ENCODE measurements at regions not wholly inside any gene's neighbourhood (a gene's known extent, or its start where the extent isn't known, plus 50 kb on each side); places are given as distances from the start of the nearest gene placed in this dataset.

DNA sequence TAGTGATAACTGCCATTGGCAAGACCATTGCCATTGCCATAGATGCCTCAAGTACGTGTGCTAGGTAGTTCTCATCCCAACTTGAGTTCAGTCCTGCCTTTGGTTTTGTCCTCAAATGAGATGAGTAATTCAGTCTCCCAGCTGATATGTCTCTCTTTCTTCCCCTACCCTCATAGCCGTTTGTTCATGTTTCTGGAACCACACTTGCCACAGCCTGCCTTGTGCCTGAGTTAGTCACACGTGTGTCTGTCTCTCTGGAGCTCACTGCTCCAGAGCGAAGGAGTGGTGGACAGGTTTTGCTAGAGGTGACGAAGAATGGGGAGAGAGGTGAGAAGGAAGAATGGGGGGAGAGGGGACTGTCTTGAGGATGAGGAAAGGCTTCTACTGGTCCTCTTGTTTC is 88.0 kb upstream of the IGF1R start:
- TF ChIP-seq, protein P1, sequence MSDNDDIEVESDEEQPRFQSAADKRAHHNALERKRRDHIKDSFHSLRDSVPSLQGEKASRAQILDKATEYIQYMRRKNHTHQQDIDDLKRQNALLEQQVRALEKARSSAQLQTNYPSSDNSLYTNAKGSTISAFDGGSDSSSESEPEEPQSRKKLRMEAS (CRISPR knock-in tag; IDR thresholded peaks at IDR 0.05), result no peak
- TF ChIP-seq, protein P2, sequence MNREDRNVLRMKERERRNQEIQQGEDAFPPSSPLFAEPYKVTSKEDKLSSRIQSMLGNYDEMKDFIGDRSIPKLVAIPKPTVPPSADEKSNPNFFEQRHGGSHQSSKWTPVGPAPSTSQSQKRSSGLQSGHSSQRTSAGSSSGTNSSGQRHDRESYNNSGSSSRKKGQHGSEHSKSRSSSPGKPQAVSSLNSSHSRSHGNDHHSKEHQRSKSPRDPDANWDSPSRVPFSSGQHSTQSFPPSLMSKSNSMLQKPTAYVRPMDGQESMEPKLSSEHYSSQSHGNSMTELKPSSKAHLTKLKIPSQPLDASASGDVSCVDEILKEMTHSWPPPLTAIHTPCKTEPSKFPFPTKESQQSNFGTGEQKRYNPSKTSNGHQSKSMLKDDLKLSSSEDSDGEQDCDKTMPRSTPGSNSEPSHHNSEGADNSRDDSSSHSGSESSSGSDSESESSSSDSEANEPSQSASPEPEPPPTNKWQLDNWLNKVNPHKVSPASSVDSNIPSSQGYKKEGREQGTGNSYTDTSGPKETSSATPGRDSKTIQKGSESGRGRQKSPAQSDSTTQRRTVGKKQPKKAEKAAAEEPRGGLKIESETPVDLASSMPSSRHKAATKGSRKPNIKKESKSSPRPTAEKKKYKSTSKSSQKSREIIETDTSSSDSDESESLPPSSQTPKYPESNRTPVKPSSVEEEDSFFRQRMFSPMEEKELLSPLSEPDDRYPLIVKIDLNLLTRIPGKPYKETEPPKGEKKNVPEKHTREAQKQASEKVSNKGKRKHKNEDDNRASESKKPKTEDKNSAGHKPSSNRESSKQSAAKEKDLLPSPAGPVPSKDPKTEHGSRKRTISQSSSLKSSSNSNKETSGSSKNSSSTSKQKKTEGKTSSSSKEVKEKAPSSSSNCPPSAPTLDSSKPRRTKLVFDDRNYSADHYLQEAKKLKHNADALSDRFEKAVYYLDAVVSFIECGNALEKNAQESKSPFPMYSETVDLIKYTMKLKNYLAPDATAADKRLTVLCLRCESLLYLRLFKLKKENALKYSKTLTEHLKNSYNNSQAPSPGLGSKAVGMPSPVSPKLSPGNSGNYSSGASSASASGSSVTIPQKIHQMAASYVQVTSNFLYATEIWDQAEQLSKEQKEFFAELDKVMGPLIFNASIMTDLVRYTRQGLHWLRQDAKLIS (CRISPR knock-in tag; IDR thresholded peaks at IDR 0.05; ENCODE audit: borderline replicate concordance), result no peak
- TF ChIP-seq NR3C1 (CRISPR knock-in tag; conservative IDR thresholded peaks at IDR 0.05; ENCODE audit: low read depth) (no peak), NFYB (CRISPR knock-in tag; conservative IDR thresholded peaks at IDR 0.05; ENCODE audit: low read depth) (no peak), ELF4 (CRISPR knock-in tag; IDR thresholded peaks at IDR 0.05; ENCODE audit: low read depth) (no peak), ESRRA (CRISPR knock-in tag; IDR thresholded peaks at IDR 0.05; ENCODE audit: borderline replicate concordance) (no peak)
- TF ChIP-seq, protein P3, sequence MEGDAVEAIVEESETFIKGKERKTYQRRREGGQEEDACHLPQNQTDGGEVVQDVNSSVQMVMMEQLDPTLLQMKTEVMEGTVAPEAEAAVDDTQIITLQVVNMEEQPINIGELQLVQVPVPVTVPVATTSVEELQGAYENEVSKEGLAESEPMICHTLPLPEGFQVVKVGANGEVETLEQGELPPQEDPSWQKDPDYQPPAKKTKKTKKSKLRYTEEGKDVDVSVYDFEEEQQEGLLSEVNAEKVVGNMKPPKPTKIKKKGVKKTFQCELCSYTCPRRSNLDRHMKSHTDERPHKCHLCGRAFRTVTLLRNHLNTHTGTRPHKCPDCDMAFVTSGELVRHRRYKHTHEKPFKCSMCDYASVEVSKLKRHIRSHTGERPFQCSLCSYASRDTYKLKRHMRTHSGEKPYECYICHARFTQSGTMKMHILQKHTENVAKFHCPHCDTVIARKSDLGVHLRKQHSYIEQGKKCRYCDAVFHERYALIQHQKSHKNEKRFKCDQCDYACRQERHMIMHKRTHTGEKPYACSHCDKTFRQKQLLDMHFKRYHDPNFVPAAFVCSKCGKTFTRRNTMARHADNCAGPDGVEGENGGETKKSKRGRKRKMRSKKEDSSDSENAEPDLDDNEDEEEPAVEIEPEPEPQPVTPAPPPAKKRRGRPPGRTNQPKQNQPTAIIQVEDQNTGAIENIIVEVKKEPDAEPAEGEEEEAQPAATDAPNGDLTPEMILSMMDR (IDR thresholded peaks at IDR 0.05), result no peak
- TF ChIP-seq, protein P4, sequence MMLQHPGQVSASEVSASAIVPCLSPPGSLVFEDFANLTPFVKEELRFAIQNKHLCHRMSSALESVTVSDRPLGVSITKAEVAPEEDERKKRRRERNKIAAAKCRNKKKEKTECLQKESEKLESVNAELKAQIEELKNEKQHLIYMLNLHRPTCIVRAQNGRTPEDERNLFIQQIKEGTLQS (CRISPR knock-in tag; conservative IDR thresholded peaks at IDR 0.05), result no peak
- TF ChIP-seq, protein P5, sequence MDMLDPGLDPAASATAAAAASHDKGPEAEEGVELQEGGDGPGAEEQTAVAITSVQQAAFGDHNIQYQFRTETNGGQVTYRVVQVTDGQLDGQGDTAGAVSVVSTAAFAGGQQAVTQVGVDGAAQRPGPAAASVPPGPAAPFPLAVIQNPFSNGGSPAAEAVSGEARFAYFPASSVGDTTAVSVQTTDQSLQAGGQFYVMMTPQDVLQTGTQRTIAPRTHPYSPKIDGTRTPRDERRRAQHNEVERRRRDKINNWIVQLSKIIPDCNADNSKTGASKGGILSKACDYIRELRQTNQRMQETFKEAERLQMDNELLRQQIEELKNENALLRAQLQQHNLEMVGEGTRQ (CRISPR knock-in tag; IDR thresholded peaks at IDR 0.05), result no peak
- TF ChIP-seq, protein P6, sequence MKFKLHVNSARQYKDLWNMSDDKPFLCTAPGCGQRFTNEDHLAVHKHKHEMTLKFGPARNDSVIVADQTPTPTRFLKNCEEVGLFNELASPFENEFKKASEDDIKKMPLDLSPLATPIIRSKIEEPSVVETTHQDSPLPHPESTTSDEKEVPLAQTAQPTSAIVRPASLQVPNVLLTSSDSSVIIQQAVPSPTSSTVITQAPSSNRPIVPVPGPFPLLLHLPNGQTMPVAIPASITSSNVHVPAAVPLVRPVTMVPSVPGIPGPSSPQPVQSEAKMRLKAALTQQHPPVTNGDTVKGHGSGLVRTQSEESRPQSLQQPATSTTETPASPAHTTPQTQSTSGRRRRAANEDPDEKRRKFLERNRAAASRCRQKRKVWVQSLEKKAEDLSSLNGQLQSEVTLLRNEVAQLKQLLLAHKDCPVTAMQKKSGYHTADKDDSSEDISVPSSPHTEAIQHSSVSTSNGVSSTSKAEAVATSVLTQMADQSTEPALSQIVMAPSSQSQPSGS (CRISPR knock-in tag; IDR thresholded peaks at IDR 0.05; ENCODE audit: borderline replicate concordance, low read depth), result no peak

Data from WTC11 (cell line).